HEK293 (cell line): ENCODE measurements at regions not wholly inside any gene's neighbourhood (a gene's known extent, or its start where the extent isn't known, plus 50 kb on each side); places are given as distances from the start of the nearest gene placed in this dataset.
A peak's percentile ranks its signal among the peaks of the same experiment; 100 is the strongest.

Experiments
- GFI1B ChIP-seq: fragments of 450-650 bp; formaldehyde crosslinking; IDR thresholded peaks from 2 replicates; pipeline ENCODE4 v1.5.1; 2016; ENCODE audit warnings: missing biosample characterization, missing genetic modification characterization
- GLI4 ChIP-seq: fragments of 450-650 bp; formaldehyde crosslinking; IDR thresholded peaks from 2 replicates; pipeline ENCODE4 v1.5.1; 2016; ENCODE audit warnings: missing biosample characterization, missing genetic modification characterization
- KLF10 ChIP-seq: fragments of 450-650 bp; IDR thresholded peaks from 2 replicates; pipeline ENCODE4 v1.5.1; 2018; ENCODE audit warnings: missing biosample characterization, mild to moderate bottlenecking, missing genetic modification characterization
- MYNN ChIP-seq: fragments of 450-650 bp; formaldehyde crosslinking; IDR thresholded peaks from 2 replicates; pipeline ENCODE4 v1.5.1; 2016; ENCODE audit warnings: missing biosample characterization, missing genetic modification characterization, borderline replicate concordance
- OVOL3 ChIP-seq: fragments of 450-650 bp; formaldehyde crosslinking; IDR thresholded peaks from 2 replicates; pipeline ENCODE4 v1.5.1; 2016; ENCODE audit warnings: missing biosample characterization, missing genetic modification characterization
- PRDM1 ChIP-seq: fragments of 450-650 bp; formaldehyde crosslinking; IDR thresholded peaks from 2 replicates; pipeline ENCODE4; 2016; ENCODE audit warnings: missing biosample characterization, missing genetic modification characterization
- SP2 ChIP-seq: fragments of 450-650 bp; formaldehyde crosslinking; IDR thresholded peaks from 2 replicates; pipeline ENCODE4 v1.5.1; 2016; ENCODE audit warnings: missing biosample characterization, missing genetic modification characterization
- SP7 ChIP-seq: fragments of 450-650 bp; formaldehyde crosslinking; IDR thresholded peaks from 2 replicates; pipeline ENCODE4 v1.5.1; 2016; ENCODE audit warnings: missing biosample characterization, missing genetic modification characterization
- YY1 ChIP-seq: fragments of 450-650 bp; formaldehyde crosslinking; IDR thresholded peaks from 2 replicates; pipeline ENCODE4 v1.5.1; 2018; ENCODE audit warnings: missing biosample characterization, missing genetic modification characterization
- ZFP3 ChIP-seq: fragments of 450-650 bp; formaldehyde crosslinking; IDR thresholded peaks from 2 replicates; pipeline ENCODE4 v1.5.1; 2016; ENCODE audit warnings: low read depth, missing biosample characterization, missing genetic modification characterization
- ZFP37 ChIP-seq: fragments of 450-650 bp; formaldehyde crosslinking; IDR thresholded peaks from 2 replicates; pipeline ENCODE4 v1.5.1; 2016; ENCODE audit warnings: missing biosample characterization, missing genetic modification characterization
- ZNF10 ChIP-seq: fragments of 450-650 bp; formaldehyde crosslinking; IDR thresholded peaks from 2 replicates; pipeline ENCODE4 v1.5.1; 2017; ENCODE audit warnings: missing biosample characterization, missing genetic modification characterization
- ZNF221 ChIP-seq: fragments of 450-650 bp; formaldehyde crosslinking; IDR thresholded peaks from 2 replicates; pipeline ENCODE4 v1.5.1; 2017; ENCODE audit warnings: missing biosample characterization, missing genetic modification characterization, borderline replicate concordance
- ZNF416 ChIP-seq: fragments of 450-650 bp; formaldehyde crosslinking; IDR thresholded peaks from 2 replicates; pipeline ENCODE4 v1.5.1; 2016; ENCODE audit warnings: missing biosample characterization, missing genetic modification characterization
- ZNF514 ChIP-seq: fragments of 450-650 bp; formaldehyde crosslinking; IDR thresholded peaks from 2 replicates; pipeline ENCODE4 v1.5.1; 2016; ENCODE audit warnings: missing biosample characterization, missing genetic modification characterization
- ZNF561 ChIP-seq: fragments of 450-650 bp; IDR thresholded peaks from 2 replicates; pipeline ENCODE4 v1.5.1; 2018; ENCODE audit warnings: missing biosample characterization, missing genetic modification characterization, borderline replicate concordance
- ZNF585B ChIP-seq: fragments of 450-650 bp; formaldehyde crosslinking; IDR thresholded peaks from 2 replicates; pipeline ENCODE4 v1.5.1; 2016; ENCODE audit warnings: missing biosample characterization, missing genetic modification characterization
- ZNF660 ChIP-seq: fragments of 450-650 bp; IDR thresholded peaks from 2 replicates; pipeline ENCODE4 v1.5.1; 2018; ENCODE audit warnings: missing biosample characterization, mild to moderate bottlenecking, missing genetic modification characterization
- ZNF670 ChIP-seq: fragments of 450-650 bp; formaldehyde crosslinking; IDR thresholded peaks from 2 replicates; pipeline ENCODE4 v1.5.1; 2016; ENCODE audit warnings: missing biosample characterization, missing genetic modification characterization, low read depth
- ZNF747 ChIP-seq: fragments of 450-650 bp; formaldehyde crosslinking; IDR thresholded peaks from 2 replicates; pipeline ENCODE4 v1.5.1; 2016; ENCODE audit warnings: missing biosample characterization, missing genetic modification characterization
- ZNF768 ChIP-seq: fragments of 450-650 bp; formaldehyde crosslinking; IDR thresholded peaks from 2 replicates; pipeline ENCODE4 v1.5.1; 2018; ENCODE audit warnings: missing biosample characterization, mild to moderate bottlenecking, missing genetic modification characterization
- ZNF837 ChIP-seq: fragments of 450-650 bp; formaldehyde crosslinking; IDR thresholded peaks from 2 replicates; pipeline ENCODE4 v1.5.1; 2016; ENCODE audit warnings: missing biosample characterization, missing genetic modification characterization
- ZXDB ChIP-seq: fragments of 450-650 bp; formaldehyde crosslinking; IDR thresholded peaks from 2 replicates; pipeline ENCODE4 v1.5.1; 2016; ENCODE audit warnings: missing biosample characterization, missing genetic modification characterization
- TF ChIP-seq, protein P1 (sequence below): fragments of 450-650 bp; IDR thresholded peaks from 2 replicates; pipeline ENCODE4 v1.5.1; 2018; ENCODE audit warnings: missing biosample characterization, mild to moderate bottlenecking, missing genetic modification characterization
- TF ChIP-seq, protein P2 (sequence below): fragments of 450-650 bp; formaldehyde crosslinking; IDR thresholded peaks from 2 replicates; pipeline ENCODE4 v1.5.1; 2016; ENCODE audit warnings: missing biosample characterization, missing genetic modification characterization, borderline replicate concordance
- TF ChIP-seq, protein P3 (sequence below): fragments of 450-650 bp; formaldehyde crosslinking; IDR thresholded peaks from 2 replicates; pipeline ENCODE4; 2016; ENCODE audit warnings: missing biosample characterization, missing genetic modification characterization
- TF ChIP-seq, protein P4 (sequence below): fragments of 450-650 bp; formaldehyde crosslinking; IDR thresholded peaks from 2 replicates; pipeline ENCODE4 v1.5.1; 2016; ENCODE audit warnings: missing biosample characterization, missing genetic modification characterization
- TF ChIP-seq, protein P5 (sequence below): fragments of 450-650 bp; IDR thresholded peaks from 2 replicates; pipeline ENCODE4 v1.5.1; 2018; ENCODE audit warnings: missing biosample characterization, missing genetic modification characterization
- TF ChIP-seq, protein P6 (sequence below): fragments of 450-650 bp; formaldehyde crosslinking; IDR thresholded peaks from 2 replicates; pipeline ENCODE4 v1.5.1; 2016; ENCODE audit warnings: missing biosample characterization, missing genetic modification characterization
- TF ChIP-seq, protein P7 (sequence below): fragments of 450-650 bp; formaldehyde crosslinking; IDR thresholded peaks from 2 replicates; pipeline ENCODE4 v1.5.1; 2016; ENCODE audit warnings: missing biosample characterization, missing genetic modification characterization

DNA sequence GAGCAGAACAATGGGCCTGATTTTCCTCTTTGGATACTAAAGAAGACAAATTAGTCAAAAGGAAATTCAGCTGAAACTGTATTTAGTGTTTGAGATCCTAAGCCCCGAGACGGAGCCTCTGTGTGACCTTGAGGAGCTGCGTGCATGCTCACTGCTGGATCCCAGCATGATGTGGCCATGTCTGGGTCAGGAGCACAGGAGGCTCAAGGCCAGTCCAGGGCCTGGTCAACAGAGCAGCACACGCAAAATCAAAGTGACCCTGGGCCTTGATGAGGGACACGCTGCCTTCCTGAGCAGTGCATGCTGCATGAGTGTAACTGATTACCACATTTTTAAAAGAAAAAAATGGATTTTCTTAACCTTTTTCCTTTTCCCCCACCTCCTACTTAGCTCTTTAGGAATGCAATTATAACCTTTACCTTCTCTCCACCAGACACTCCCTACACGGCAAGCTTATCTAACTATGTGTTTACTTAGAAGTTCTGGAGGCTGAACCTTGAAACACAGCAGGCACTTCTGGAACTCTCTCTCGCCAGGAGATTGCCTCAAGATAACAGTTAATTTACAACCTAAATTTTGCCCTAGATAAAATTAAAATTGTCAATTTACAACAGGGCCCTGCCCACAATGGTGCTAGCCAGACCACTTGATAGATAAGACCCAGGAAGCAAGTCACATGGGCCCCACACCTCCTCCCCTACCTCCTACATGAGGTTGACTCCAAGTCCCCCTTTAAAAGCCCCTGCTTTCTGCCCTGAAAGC is 144.6 kb downstream of the LRIG2 start (continued):
- no peak for TF ChIP-seq ZFP3
- TF ChIP-seq, protein P1, sequence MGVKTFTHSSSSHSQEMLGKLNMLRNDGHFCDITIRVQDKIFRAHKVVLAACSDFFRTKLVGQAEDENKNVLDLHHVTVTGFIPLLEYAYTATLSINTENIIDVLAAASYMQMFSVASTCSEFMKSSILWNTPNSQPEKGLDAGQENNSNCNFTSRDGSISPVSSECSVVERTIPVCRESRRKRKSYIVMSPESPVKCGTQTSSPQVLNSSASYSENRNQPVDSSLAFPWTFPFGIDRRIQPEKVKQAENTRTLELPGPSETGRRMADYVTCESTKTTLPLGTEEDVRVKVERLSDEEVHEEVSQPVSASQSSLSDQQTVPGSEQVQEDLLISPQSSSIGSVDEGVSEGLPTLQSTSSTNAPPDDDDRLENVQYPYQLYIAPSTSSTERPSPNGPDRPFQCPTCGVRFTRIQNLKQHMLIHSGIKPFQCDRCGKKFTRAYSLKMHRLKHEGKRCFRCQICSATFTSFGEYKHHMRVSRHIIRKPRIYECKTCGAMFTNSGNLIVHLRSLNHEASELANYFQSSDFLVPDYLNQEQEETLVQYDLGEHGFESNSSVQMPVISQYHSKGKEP = no peak
- TF ChIP-seq GFI1B = no peak
- no peak for TF ChIP-seq ZNF768 (tag by site-specific recombination)
- no peak for TF ChIP-seq ZNF660 (tag by site-specific recombination)
- TF ChIP-seq ZNF837 (tag by site-specific recombination) = no peak
- no peak for TF ChIP-seq ZNF670 (tag by site-specific recombination)
- TF ChIP-seq, protein P2, sequence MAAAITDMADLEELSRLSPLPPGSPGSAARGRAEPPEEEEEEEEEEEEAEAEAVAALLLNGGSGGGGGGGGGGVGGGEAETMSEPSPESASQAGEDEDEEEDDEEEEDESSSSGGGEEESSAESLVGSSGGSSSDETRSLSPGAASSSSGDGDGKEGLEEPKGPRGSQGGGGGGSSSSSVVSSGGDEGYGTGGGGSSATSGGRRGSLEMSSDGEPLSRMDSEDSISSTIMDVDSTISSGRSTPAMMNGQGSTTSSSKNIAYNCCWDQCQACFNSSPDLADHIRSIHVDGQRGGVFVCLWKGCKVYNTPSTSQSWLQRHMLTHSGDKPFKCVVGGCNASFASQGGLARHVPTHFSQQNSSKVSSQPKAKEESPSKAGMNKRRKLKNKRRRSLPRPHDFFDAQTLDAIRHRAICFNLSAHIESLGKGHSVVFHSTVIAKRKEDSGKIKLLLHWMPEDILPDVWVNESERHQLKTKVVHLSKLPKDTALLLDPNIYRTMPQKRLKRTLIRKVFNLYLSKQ (tag by site-specific recombination) = no peak
- TF ChIP-seq, protein P3, sequence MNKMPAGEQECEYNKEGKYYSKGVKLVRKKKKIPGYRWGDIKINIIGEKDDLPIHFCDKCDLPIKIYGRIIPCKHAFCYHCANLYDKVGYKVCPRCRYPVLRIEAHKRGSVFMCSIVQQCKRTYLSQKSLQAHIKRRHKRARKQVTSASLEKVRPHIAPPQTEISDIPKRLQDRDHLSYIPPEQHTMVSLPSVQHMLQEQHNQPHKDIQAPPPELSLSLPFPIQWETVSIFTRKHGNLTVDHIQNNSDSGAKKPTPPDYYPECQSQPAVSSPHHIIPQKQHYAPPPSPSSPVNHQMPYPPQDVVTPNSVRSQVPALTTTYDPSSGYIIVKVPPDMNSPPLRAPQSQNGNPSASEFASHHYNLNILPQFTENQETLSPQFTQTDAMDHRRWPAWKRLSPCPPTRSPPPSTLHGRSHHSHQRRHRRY (tag by site-specific recombination) = no peak
- TF ChIP-seq SP7 (tag by site-specific recombination) = peak; percentile 56
- TF ChIP-seq PRDM1 (tag by site-specific recombination) = no peak
- TF ChIP-seq, protein P4, sequence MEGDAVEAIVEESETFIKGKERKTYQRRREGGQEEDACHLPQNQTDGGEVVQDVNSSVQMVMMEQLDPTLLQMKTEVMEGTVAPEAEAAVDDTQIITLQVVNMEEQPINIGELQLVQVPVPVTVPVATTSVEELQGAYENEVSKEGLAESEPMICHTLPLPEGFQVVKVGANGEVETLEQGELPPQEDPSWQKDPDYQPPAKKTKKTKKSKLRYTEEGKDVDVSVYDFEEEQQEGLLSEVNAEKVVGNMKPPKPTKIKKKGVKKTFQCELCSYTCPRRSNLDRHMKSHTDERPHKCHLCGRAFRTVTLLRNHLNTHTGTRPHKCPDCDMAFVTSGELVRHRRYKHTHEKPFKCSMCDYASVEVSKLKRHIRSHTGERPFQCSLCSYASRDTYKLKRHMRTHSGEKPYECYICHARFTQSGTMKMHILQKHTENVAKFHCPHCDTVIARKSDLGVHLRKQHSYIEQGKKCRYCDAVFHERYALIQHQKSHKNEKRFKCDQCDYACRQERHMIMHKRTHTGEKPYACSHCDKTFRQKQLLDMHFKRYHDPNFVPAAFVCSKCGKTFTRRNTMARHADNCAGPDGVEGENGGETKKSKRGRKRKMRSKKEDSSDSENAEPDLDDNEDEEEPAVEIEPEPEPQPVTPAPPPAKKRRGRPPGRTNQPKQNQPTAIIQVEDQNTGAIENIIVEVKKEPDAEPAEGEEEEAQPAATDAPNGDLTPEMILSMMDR (tag by site-specific recombination) = no peak
- no peak for TF ChIP-seq ZNF416
- TF ChIP-seq KLF10 (tag by site-specific recombination) = no peak
- TF ChIP-seq, protein P5, sequence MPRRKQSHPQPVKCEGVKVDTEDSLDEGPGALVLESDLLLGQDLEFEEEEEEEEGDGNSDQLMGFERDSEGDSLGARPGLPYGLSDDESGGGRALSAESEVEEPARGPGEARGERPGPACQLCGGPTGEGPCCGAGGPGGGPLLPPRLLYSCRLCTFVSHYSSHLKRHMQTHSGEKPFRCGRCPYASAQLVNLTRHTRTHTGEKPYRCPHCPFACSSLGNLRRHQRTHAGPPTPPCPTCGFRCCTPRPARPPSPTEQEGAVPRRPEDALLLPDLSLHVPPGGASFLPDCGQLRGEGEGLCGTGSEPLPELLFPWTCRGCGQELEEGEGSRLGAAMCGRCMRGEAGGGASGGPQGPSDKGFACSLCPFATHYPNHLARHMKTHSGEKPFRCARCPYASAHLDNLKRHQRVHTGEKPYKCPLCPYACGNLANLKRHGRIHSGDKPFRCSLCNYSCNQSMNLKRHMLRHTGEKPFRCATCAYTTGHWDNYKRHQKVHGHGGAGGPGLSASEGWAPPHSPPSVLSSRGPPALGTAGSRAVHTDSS (tag by site-specific recombination) = no peak
- TF ChIP-seq, protein P6, sequence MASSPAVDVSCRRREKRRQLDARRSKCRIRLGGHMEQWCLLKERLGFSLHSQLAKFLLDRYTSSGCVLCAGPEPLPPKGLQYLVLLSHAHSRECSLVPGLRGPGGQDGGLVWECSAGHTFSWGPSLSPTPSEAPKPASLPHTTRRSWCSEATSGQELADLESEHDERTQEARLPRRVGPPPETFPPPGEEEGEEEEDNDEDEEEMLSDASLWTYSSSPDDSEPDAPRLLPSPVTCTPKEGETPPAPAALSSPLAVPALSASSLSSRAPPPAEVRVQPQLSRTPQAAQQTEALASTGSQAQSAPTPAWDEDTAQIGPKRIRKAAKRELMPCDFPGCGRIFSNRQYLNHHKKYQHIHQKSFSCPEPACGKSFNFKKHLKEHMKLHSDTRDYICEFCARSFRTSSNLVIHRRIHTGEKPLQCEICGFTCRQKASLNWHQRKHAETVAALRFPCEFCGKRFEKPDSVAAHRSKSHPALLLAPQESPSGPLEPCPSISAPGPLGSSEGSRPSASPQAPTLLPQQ (tag by site-specific recombination) = peak; percentile 38; the same call in 1 of the 2 replicates
- TF ChIP-seq ZNF514 = no peak
- TF ChIP-seq, protein P7, sequence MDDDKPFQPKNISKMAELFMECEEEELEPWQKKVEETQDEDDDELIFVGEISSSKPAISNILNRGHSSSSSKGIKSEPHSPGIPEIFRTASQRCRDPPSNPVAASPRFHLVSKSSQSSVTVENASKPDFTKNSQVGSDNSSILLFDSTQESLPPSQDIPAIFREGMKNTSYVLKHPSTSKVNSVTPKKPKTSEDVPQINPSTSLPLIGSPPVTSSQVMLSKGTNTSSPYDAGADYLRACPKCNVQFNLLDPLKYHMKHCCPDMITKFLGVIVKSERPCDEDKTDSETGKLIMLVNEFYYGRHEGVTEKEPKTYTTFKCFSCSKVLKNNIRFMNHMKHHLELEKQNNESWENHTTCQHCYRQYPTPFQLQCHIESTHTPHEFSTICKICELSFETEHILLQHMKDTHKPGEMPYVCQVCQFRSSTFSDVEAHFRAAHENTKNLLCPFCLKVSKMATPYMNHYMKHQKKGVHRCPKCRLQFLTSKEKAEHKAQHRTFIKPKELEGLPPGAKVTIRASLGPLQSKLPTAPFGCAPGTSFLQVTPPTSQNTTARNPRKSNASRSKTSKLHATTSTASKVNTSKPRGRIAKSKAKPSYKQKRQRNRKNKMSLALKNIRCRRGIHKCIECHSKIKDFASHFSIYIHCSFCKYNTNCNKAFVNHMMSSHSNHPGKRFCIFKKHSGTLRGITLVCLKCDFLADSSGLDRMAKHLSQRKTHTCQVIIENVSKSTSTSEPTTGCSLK (tag by site-specific recombination) = no peak
- TF ChIP-seq OVOL3 = no peak
- TF ChIP-seq MYNN (tag by site-specific recombination) = no peak
- TF ChIP-seq ZNF747 (tag by site-specific recombination) = no peak
- no peak for TF ChIP-seq ZNF221 (tag by site-specific recombination)
- TF ChIP-seq ZNF585B (tag by site-specific recombination) = no peak
- TF ChIP-seq ZNF10 (tag by site-specific recombination) = no peak
- TF ChIP-seq ZFP37 (tag by site-specific recombination) = no peak
- no peak for TF ChIP-seq ZNF561
- TF ChIP-seq GLI4 (tag by site-specific recombination) = no peak
- no peak for TF ChIP-seq YY1 (tag by site-specific recombination)
- 0 out of 2 replicates have a peak, but pooled peaks have one; percentile 31 for TF ChIP-seq ZXDB
- no peak for TF ChIP-seq SP2 (tag by site-specific recombination)
